ENCODE measurements at regions not wholly inside any gene's neighbourhood (a gene's known extent, or its start where the extent isn't known, plus 50 kb on each side); places are given as distances from the start of the nearest gene placed in this dataset.

DNA sequence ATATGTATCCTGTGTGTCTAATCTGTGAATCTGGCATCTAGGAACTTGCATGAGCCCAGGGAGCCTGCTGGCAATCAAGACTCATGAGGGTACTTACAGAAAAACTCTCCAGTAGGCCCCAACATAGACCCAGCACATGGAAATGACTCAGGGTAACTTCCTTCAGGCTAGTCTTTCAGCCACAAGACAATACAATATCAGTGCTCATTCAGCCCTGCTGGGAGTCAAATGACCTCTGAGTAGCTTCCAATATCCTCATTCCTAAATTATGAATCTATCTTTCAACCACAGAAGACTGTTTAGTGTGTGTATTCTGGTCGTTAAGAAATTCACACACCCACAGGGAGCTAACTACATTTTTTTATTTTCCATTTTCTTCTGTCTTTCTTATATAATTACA is 1273.0 kb downstream of the EFNA5 start:
- no CpG with 5 or more reads among the region's 1 CpG for WGBS, 2 experiments (ENCODE audit: extremely low coverage in 2 of 2, insufficient read length in 1 of 2)
- Histone ChIP-seq H3K4ac (ENCODE audit: low read depth, low read length) (no peak overlapping the region; the same call in 1 of the 2 replicates), H3K4me1 (ENCODE audit: control insufficient read depth, insufficient read depth, low read length) (no peaks in the 10 kb centered on the region), H3K4me3 (ENCODE audit: insufficient read depth, low read depth, low read length) (no peak overlapping the region), H4K8ac (ENCODE audit: low read depth in 2 of 2, low read length in 2 of 2) (peak overlapping the region in 1 of 2 experiments; percentile 37; a peak in 1 of 4 replicates), H2AK9ac (replicated peaks; ENCODE audit: low read depth, low read length, poor library complexity) (no peak overlapping the region), H3K9ac (ENCODE audit: low read depth, low read length) (no peak overlapping the region), H3K14ac (replicated peaks; ENCODE audit: low read depth, low read length) (no peak overlapping the region), H3K18ac (ENCODE audit: low read depth, low read length) (peak overlapping the region; percentile 61; the same call in 1 of the 2 replicates), H2BK5ac (ENCODE audit: low read depth, low read length, poor library complexity, severe bottlenecking) (no peak overlapping the region), H3K27me3 (ENCODE audit: control insufficient read depth, insufficient read depth, low read length) (no peaks in the 10 kb centered on the region), H3K56ac (ENCODE audit: extremely low read depth, insufficient read depth, low read length) (no peak overlapping the region), H4K91ac (ENCODE audit: insufficient read depth, low read depth, low read length) (no peak overlapping the region), H2BK120ac (ENCODE audit: low read depth, low read length) (peak overlapping the region; percentile 64; the same call in 1 of the 2 replicates), H2BK20ac (ENCODE audit: low read depth, low read length) (no peak overlapping the region), H3K27ac (ENCODE audit: insufficient read depth, low read length) (no peak overlapping the region), H4K5ac (ENCODE audit: low read depth, low read length) (no peak overlapping the region), H3K9me3 (ENCODE audit: control insufficient read depth, insufficient read depth, low read length) (no peaks in the 10 kb centered on the region), H3K4me2 (ENCODE audit: low read depth, low read length) (no peak overlapping the region), H2AFZ (replicated peaks; ENCODE audit: low read length, poor library complexity) (no peak overlapping the region), H3K23ac (ENCODE audit: low read depth, low read length) (no peak overlapping the region), H2AK5ac (ENCODE audit: low read depth, low read length) (no peak overlapping the region), H4K20me1 (ENCODE audit: insufficient read depth, low read length) (no peaks in the 10 kb centered on the region), H3K79me1 (ENCODE audit: low read depth in 1 of 2, low read length in 2 of 2) (no peaks in the 10 kb centered on the region), H3K9me1 (ENCODE audit: insufficient read depth, low read length) (no peaks in the 10 kb centered on the region), H3K36me3 (ENCODE audit: control insufficient read depth, insufficient read depth, low read length) (no peaks in the 10 kb centered on the region), H2BK15ac (ENCODE audit: low read depth, low read length) (no peak overlapping the region)
- ChIA-PET POLR2A (ENCODE audit: unreplicated experiment) (no interaction called here), CTCF (interaction anchor here (0.8 kb wide), 1 partner anchor 129 kb away, joined by 5 read pairs; no protein-coding TSS in a partner anchor)
- dilution Hi-C loops (cut with HindIII; ENCODE audit: low sequenced_read_pairs, unreplicated experiment) = no loop called here
- TF ChIP-seq CEBPB (IDR thresholded peaks at IDR 0.05; ENCODE audit: low read depth, low read length) = no peak
- TF ChIP-seq NFE2L2 (IDR thresholded peaks at IDR 0.05; ENCODE audit: low read depth, low read length) = peak; percentile 47; the same call in 1 of the 2 replicates
- TF ChIP-seq MXI1 (IDR thresholded peaks at IDR 0.05; ENCODE audit: borderline replicate concordance, low read depth, low read length) = peak; percentile 71
- TF ChIP-seq BHLHE40 (IDR thresholded peaks at IDR 0.05; ENCODE audit: low read depth, low read length) = peak; percentile 33; the same call in 1 of the 2 replicates
- TF ChIP-seq RCOR1 (IDR thresholded peaks at IDR 0.05; ENCODE audit: insufficient replicate concordance, low read length) = no peak
- TF ChIP-seq FOS (IDR thresholded peaks at IDR 0.05; ENCODE audit: low read depth, low read length) = peak; percentile 50
- TF ChIP-seq, protein P1, sequence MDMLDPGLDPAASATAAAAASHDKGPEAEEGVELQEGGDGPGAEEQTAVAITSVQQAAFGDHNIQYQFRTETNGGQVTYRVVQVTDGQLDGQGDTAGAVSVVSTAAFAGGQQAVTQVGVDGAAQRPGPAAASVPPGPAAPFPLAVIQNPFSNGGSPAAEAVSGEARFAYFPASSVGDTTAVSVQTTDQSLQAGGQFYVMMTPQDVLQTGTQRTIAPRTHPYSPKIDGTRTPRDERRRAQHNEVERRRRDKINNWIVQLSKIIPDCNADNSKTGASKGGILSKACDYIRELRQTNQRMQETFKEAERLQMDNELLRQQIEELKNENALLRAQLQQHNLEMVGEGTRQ (IDR thresholded peaks at IDR 0.05; ENCODE audit: low read depth, low read length) = no peak
- no peak for TF ChIP-seq CHD1 (IDR thresholded peaks at IDR 0.05; ENCODE audit: low read depth, low read length)
- no peak for TF ChIP-seq MAZ (IDR thresholded peaks at IDR 0.05; ENCODE audit: borderline replicate concordance, low read depth, low read length)
- TF ChIP-seq ELK1 (IDR thresholded peaks at IDR 0.05; ENCODE audit: borderline replicate concordance, low read depth, low read length) = no peak
- TF ChIP-seq CTCF (conservative IDR thresholded peaks at IDR 0.05; ENCODE audit: low read depth, low read length) = no peak
- TF ChIP-seq RAD21 (IDR thresholded peaks at IDR 0.05; ENCODE audit: low read length) = 0 out of 2 replicates have a peak, but pooled peaks have one; percentile 11
- no peak for TF ChIP-seq SMC3 (IDR thresholded peaks at IDR 0.05; ENCODE audit: low read depth, low read length)
- TF ChIP-seq POLR2A (IDR thresholded peaks at IDR 0.05; ENCODE audit: low read depth, low read length) = no peak
- TF ChIP-seq RFX5 (IDR thresholded peaks at IDR 0.05; ENCODE audit: low read depth, low read length) = no peak
- TF ChIP-seq MAFK (IDR thresholded peaks at IDR 0.05; ENCODE audit: low read depth, low read length) = no peak
- in situ Hi-C loops (cut with MboI; ENCODE audit: low sequenced_read_pairs) = no loop called here
- intact Hi-C loops (cut with micrococcal nuclease) = no loop called here
- ATAC-seq (ENCODE audit: low read depth) = peak; percentile 88
- DNase-seq = peak; percentile 98
- BruUV-seq (replicated peaks) = no TSS peak

Data from IMR-90 (cell line).